GM23338 (cell line): ENCODE measurements at regions not wholly inside any gene's neighbourhood (a gene's known extent, or its start where the extent isn't known, plus 50 kb on each side); places are given as distances from the start of the nearest gene placed in this dataset.

ENCODE experiments used
- ATAC-seq: fragments of 200-7000 bp; cut with Tn5 transposase; 3 replicates; pipeline ENCODE4 v1.9.1; 2020
- DNase-seq: peaks from one replicate; pipeline ENCODE4 v3.0.0-alpha.2; 2015; ENCODE audit warnings: low spot score
- H2AFZ ChIP-seq: fragments of 200-600 bp; sonication (generic); 2 replicates; pipeline ENCODE4 v1.8.0; 2016; ENCODE audit warnings: antibody characterized with exemption, mild to moderate bottlenecking, moderate library complexity
- H3F3A ChIP-seq: fragments of 200-600 bp; sonication (generic); replicated peaks from 2 replicates; pipeline ENCODE4 v1.8.0; 2017; ENCODE audit warnings: antibody characterized with exemption, mixed run types, low read depth
- H3K27ac ChIP-seq: fragments of 200-600 bp; sonication (generic); 2 replicates; pipeline ENCODE4 v1.6.1; 2016; ENCODE audit warnings: low read depth
- H3K27me3 ChIP-seq: fragments of 200-600 bp; sonication (generic); 2 replicates; pipeline ENCODE4 v1.8.0; 2016; ENCODE audit warnings: mild to moderate bottlenecking, mixed run types, moderate library complexity; ENCODE audit not compliant: insufficient read depth
- H3K36me3 ChIP-seq: fragments of 200-600 bp; sonication (generic); 2 replicates; pipeline ENCODE4 v1.8.0; 2016; ENCODE audit warnings: mild to moderate bottlenecking; ENCODE audit not compliant: insufficient read depth
- H3K4me1 ChIP-seq: fragments of 200-600 bp; sonication (generic); 2 replicates; pipeline ENCODE4 v1.8.0; 2016; ENCODE audit warnings: mild to moderate bottlenecking, moderate library complexity; ENCODE audit not compliant: insufficient read depth
- H3K4me2 ChIP-seq: fragments of 200-600 bp; sonication (generic); 2 replicates; pipeline ENCODE4 v1.7.1; 2017; ENCODE audit warnings: mixed run types
- H3K4me3 ChIP-seq: fragments of 200-600 bp; sonication (generic); 2 replicates; pipeline ENCODE4 v1.6.1; 2016; ENCODE audit warnings: mixed run types
- H3K79me2 ChIP-seq: fragments of 200-600 bp; sonication (generic); replicated peaks from 2 replicates; pipeline ENCODE4 v1.8.0; 2017; ENCODE audit warnings: mild to moderate bottlenecking; ENCODE audit not compliant: insufficient read depth
- H3K9me2 ChIP-seq: fragments of 200-600 bp; sonication (generic); 2 replicates; pipeline ENCODE4 v1.8.0; 2017; ENCODE audit not compliant: insufficient read depth
- H4K20me1 ChIP-seq: fragments of 200-600 bp; sonication (generic); replicated peaks from 2 replicates; pipeline ENCODE4 v1.8.0; 2017; ENCODE audit warnings: mild to moderate bottlenecking; ENCODE audit not compliant: insufficient read depth
- H3K27ac Mint-ChIP-seq: 2 replicates; pipeline ENCODE4 v1.8.0; 2020; ENCODE audit warnings: inconsistent platforms, mild to moderate bottlenecking, moderate library complexity, mixed read lengths
- H3K27me3 Mint-ChIP-seq: 3 replicates; pipeline ENCODE4 v1.8.0; 2022; ENCODE audit warnings: low read depth, mild to moderate bottlenecking, moderate library complexity, mixed read lengths, inconsistent platforms; ENCODE audit not compliant: insufficient read depth, poor library complexity
- H3K36me3 Mint-ChIP-seq: 3 replicates; pipeline ENCODE4 v1.8.0; 2021; ENCODE audit warnings: low read depth, mild to moderate bottlenecking, inconsistent platforms, moderate library complexity, mixed read lengths
- H3K4me1 Mint-ChIP-seq: 3 replicates; pipeline ENCODE4 v1.8.0; 2020; ENCODE audit warnings: mild to moderate bottlenecking, inconsistent platforms, mixed read lengths
- H3K4me3 Mint-ChIP-seq: 3 replicates; pipeline ENCODE4 v1.8.0; 2021; ENCODE audit warnings: moderate library complexity, mild to moderate bottlenecking, inconsistent platforms, mixed read lengths
- H3K9me3 Mint-ChIP-seq: 3 replicates; pipeline ENCODE4 v1.8.0; 2020; ENCODE audit warnings: moderate library complexity, mild to moderate bottlenecking, inconsistent platforms, mixed read lengths
- CREB1 ChIP-seq: fragments of 250-450 bp; sonication (Bioruptor Pico); IDR thresholded peaks from 2 replicates; pipeline ENCODE4 v1.5.0; 2020; ENCODE audit warnings: low read depth, mild to moderate bottlenecking, moderate library complexity
- NANOG ChIP-seq: IDR thresholded peaks from 2 replicates; pipeline ENCODE4 v1.6.1; 2016; ENCODE audit warnings: antibody characterized with exemption, borderline replicate concordance
- ZNF114 ChIP-seq: fragments of 250-450 bp; sonication (Bioruptor Pico); IDR thresholded peaks from 2 replicates; pipeline ENCODE4 v1.5.0; 2020; ENCODE audit warnings: mild to moderate bottlenecking, moderate library complexity
- ZNF331 ChIP-seq: fragments of 250-450 bp; sonication (Bioruptor Pico); IDR thresholded peaks from 2 replicates; pipeline ENCODE4 v1.5.0; 2020; ENCODE audit warnings: low read depth, mild to moderate bottlenecking, moderate library complexity
- TF ChIP-seq, protein P1 (sequence below): fragments of 250-450 bp; sonication (Bioruptor Pico); IDR thresholded peaks from 2 replicates; pipeline ENCODE4 v1.5.0; 2020; ENCODE audit warnings: mild to moderate bottlenecking, moderate library complexity
- TF ChIP-seq, protein P2 (sequence below), 2 experiments: fragments of 200-600 bp in 1 of 2; sonication (generic) in 1 of 2; conservative IDR thresholded peaks; 2 replicates each; pipeline versions ENCODE4 v1.5.1 to v1.6.1; 2016 to 2017; ENCODE audit warnings: antibody characterized with exemption in 2 of 2, low read depth in 2 of 2, mild to moderate bottlenecking in 2 of 2, moderate library complexity in 1 of 2
- TF ChIP-seq, protein P3 (sequence below): IDR thresholded peaks from one replicate; pipeline ENCODE4 v1.6.1; 2018; ENCODE audit warnings: antibody characterized with exemption; ENCODE audit not compliant: unreplicated experiment

DNA sequence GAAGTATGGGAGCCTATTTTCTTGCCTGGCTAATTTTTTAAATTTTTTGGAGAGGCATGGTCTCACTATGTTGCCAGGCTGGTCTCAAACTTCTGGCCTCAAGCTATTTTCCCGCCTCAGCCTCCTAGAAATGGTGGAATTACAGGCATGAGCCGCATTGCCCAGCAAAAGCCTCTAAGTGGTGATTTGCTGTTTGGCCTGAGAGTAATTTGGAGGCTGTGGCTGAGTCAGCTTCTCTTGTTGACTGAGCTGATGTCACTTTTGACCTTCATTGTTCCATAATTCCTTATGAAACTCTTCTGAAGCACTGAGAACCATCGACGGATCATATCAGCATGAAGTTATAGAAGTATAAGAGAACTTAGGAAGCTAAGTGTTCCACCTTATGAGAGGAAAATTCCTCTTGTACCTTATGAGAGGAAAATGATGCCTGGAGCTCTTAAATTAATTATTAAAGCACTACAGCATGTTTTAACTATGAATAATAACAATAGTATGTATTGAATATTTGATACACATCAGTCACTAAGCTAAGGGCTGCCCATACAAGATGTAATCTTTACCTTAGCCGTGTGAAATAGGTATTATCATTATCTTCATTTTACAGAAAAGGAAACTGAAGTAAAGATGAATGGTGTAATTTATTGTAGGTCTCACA lies 220.8 kb upstream of the MON1B start:
- Histone ChIP-seq H3K79me2 (no peaks in the 10 kb centered on the region), H3K36me3 (no peaks in the 10 kb centered on the region), H3K9me2 (no peaks in the 10 kb centered on the region), H3K4me3 (no peak overlapping the region), H3K4me2 (no peak overlapping the region), H3K27ac (no peak overlapping the region), H3K27me3 (no peaks in the 10 kb centered on the region), H3F3A (no peaks in the 10 kb centered on the region), H2AFZ (no peak overlapping the region), H3K4me1 (no peaks in the 10 kb centered on the region), H4K20me1 (no peaks in the 10 kb centered on the region)
- no peak for DNase-seq
- no peak for ATAC-seq
- Mint-ChIP-seq H3K36me3 (no peaks in the 10 kb centered on the region), H3K9me3 (peaks cover 30% of the 10 kb centered on the region), H3K4me1 (no peaks in the 10 kb centered on the region), H3K27ac (no peak overlapping the region), H3K27me3 (no peaks in the 10 kb centered on the region), H3K4me3 (no peak overlapping the region)
- TF ChIP-seq ZNF331 (CRISPR knock-in tag) (no peak), CREB1 (CRISPR knock-in tag) (no peak), ZNF114 (CRISPR knock-in tag) (no peak), NANOG (no peak)
- TF ChIP-seq, protein P1, sequence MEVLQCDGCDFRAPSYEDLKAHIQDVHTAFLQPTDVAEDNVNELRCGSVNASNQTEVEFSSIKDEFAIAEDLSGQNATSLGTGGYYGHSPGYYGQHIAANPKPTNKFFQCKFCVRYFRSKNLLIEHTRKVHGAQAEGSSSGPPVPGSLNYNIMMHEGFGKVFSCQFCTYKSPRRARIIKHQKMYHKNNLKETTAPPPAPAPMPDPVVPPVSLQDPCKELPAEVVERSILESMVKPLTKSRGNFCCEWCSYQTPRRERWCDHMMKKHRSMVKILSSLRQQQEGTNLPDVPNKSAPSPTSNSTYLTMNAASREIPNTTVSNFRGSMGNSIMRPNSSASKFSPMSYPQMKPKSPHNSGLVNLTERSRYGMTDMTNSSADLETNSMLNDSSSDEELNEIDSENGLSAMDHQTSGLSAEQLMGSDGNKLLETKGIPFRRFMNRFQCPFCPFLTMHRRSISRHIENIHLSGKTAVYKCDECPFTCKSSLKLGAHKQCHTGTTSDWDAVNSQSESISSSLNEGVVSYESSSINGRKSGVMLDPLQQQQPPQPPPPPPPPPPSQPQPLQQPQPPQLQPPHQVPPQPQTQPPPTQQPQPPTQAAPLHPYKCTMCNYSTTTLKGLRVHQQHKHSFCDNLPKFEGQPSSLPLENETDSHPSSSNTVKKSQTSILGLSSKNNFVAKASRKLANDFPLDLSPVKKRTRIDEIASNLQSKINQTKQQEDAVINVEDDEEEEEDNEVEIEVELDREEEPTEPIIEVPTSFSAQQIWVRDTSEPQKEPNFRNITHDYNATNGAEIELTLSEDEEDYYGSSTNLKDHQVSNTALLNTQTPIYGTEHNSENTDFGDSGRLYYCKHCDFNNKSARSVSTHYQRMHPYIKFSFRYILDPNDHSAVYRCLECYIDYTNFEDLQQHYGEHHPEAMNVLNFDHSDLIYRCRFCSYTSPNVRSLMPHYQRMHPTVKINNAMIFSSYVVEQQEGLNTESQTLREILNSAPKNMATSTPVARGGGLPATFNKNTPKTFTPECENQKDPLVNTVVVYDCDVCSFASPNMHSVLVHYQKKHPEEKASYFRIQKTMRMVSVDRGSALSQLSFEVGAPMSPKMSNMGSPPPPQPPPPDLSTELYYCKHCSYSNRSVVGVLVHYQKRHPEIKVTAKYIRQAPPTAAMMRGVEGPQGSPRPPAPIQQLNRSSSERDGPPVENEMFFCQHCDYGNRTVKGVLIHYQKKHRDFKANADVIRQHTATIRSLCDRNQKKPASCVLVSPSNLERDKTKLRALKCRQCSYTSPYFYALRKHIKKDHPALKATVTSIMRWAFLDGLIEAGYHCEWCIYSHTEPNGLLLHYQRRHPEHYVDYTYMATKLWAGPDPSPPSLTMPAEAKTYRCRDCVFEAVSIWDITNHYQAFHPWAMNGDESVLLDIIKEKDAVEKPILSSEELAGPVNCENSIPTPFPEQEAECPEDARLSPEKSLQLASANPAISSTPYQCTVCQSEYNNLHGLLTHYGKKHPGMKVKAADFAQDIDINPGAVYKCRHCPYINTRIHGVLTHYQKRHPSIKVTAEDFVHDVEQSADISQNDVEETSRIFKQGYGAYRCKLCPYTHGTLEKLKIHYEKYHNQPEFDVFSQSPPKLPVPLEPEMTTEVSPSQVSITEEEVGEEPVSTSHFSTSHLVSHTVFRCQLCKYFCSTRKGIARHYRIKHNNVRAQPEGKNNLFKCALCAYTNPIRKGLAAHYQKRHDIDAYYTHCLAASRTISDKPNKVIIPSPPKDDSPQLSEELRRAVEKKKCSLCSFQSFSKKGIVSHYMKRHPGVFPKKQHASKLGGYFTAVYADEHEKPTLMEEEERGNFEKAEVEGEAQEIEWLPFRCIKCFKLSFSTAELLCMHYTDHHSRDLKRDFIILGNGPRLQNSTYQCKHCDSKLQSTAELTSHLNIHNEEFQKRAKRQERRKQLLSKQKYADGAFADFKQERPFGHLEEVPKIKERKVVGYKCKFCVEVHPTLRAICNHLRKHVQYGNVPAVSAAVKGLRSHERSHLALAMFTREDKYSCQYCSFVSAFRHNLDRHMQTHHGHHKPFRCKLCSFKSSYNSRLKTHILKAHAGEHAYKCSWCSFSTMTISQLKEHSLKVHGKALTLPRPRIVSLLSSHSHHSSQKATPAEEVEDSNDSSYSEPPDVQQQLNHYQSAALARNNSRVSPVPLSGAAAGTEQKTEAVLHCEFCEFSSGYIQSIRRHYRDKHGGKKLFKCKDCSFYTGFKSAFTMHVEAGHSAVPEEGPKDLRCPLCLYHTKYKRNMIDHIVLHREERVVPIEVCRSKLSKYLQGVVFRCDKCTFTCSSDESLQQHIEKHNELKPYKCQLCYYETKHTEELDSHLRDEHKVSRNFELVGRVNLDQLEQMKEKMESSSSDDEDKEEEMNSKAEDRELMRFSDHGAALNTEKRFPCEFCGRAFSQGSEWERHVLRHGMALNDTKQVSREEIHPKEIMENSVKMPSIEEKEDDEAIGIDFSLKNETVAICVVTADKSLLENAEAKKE (CRISPR knock-in tag) = no peak
- TF ChIP-seq, protein P2, sequence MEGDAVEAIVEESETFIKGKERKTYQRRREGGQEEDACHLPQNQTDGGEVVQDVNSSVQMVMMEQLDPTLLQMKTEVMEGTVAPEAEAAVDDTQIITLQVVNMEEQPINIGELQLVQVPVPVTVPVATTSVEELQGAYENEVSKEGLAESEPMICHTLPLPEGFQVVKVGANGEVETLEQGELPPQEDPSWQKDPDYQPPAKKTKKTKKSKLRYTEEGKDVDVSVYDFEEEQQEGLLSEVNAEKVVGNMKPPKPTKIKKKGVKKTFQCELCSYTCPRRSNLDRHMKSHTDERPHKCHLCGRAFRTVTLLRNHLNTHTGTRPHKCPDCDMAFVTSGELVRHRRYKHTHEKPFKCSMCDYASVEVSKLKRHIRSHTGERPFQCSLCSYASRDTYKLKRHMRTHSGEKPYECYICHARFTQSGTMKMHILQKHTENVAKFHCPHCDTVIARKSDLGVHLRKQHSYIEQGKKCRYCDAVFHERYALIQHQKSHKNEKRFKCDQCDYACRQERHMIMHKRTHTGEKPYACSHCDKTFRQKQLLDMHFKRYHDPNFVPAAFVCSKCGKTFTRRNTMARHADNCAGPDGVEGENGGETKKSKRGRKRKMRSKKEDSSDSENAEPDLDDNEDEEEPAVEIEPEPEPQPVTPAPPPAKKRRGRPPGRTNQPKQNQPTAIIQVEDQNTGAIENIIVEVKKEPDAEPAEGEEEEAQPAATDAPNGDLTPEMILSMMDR (conservative IDR thresholded peaks at IDR 0.05; ENCODE audit: low read depth in 2 of 2) = no peak
- TF ChIP-seq, protein P3, sequence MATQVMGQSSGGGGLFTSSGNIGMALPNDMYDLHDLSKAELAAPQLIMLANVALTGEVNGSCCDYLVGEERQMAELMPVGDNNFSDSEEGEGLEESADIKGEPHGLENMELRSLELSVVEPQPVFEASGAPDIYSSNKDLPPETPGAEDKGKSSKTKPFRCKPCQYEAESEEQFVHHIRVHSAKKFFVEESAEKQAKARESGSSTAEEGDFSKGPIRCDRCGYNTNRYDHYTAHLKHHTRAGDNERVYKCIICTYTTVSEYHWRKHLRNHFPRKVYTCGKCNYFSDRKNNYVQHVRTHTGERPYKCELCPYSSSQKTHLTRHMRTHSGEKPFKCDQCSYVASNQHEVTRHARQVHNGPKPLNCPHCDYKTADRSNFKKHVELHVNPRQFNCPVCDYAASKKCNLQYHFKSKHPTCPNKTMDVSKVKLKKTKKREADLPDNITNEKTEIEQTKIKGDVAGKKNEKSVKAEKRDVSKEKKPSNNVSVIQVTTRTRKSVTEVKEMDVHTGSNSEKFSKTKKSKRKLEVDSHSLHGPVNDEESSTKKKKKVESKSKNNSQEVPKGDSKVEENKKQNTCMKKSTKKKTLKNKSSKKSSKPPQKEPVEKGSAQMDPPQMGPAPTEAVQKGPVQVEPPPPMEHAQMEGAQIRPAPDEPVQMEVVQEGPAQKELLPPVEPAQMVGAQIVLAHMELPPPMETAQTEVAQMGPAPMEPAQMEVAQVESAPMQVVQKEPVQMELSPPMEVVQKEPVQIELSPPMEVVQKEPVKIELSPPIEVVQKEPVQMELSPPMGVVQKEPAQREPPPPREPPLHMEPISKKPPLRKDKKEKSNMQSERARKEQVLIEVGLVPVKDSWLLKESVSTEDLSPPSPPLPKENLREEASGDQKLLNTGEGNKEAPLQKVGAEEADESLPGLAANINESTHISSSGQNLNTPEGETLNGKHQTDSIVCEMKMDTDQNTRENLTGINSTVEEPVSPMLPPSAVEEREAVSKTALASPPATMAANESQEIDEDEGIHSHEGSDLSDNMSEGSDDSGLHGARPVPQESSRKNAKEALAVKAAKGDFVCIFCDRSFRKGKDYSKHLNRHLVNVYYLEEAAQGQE = no peak
